NT2/D1 (cell line): ENCODE measurements at regions not wholly inside any gene's neighbourhood (a gene's known extent, or its start where the extent isn't known, plus 50 kb on each side); places are given as distances from the start of the nearest gene placed in this dataset.

Source experiments
- DNase-seq: peaks from one replicate; pipeline ENCODE4 v3.0.0-alpha.2; 2011; ENCODE audit warnings: low read depth, low spot score
- H3K27me3 ChIP-seq: 2 replicates; pipeline ENCODE4 v1.6.0; 2011; ENCODE audit warnings: mild to moderate bottlenecking; ENCODE audit not compliant: insufficient read length, insufficient read depth
- H3K36me3 ChIP-seq: 2 replicates; pipeline ENCODE4 v1.6.1; 2011; ENCODE audit warnings: mild to moderate bottlenecking, low read length, mixed read lengths; ENCODE audit not compliant: insufficient read depth, insufficient read length
- H3K4me1 ChIP-seq: 2 replicates; pipeline ENCODE4 v1.5.1; 2011; ENCODE audit not compliant: insufficient read depth, insufficient read length
- H3K4me3 ChIP-seq: 2 replicates; pipeline ENCODE4 v1.5.1; 2011; ENCODE audit warnings: low read depth; ENCODE audit not compliant: insufficient read length
- H3K9ac ChIP-seq: 2 replicates; pipeline ENCODE4 v1.6.0; 2011; ENCODE audit warnings: low read depth; ENCODE audit not compliant: insufficient read length
- H3K9me3 ChIP-seq: 2 replicates; pipeline ENCODE4 v1.5.1; 2011; ENCODE audit warnings: mild to moderate bottlenecking, low read length; ENCODE audit not compliant: insufficient read depth
- SUZ12 ChIP-seq: IDR thresholded peaks from 2 replicates; pipeline ENCODE4 v1.6.1; 2011; ENCODE audit not compliant: insufficient read length, insufficient read depth; ENCODE audit errors: extremely low read depth
- YY1 ChIP-seq: IDR thresholded peaks from 2 replicates; pipeline ENCODE4 v1.6.1; 2011; ENCODE audit not compliant: insufficient read length, insufficient read depth
- ZNF274 ChIP-seq: IDR thresholded peaks from 2 replicates; pipeline ENCODE4 v1.6.1; 2011; ENCODE audit warnings: mild to moderate bottlenecking, low read depth, low read length

DNA sequence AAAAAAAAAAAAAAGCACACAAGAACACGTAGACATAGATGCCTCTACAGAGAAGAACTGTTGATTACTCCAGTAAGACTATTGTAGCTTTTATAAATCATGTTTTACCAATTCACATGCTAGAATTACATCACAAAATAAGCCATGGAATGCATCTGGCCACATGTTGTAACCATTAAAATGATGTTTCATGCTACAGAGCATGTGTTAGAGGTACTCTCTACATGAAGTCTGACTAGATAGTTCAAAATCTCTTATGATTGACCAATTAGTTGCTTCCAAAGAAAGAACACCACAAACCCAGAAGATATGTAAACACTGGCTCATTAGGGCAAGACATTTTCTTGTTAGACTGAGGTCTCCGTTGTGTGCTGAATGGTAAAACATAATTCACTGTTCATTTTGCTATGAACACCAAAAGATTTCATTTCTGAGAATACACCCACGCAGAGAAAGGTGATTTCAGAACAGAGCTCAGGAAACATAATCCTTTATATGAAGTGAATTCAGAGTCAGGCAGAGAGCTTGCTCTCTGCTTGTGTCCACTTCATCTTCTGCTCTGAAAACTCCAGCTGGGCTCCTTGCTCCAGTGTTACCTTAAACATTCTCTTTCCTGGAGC, 411.4 kb upstream of the SOX9 start:
- no peaks in the 10 kb centered on the region for H3K27me3 ChIP-seq
- DNase-seq, result no peak
- no peak overlapping the region for H3K4me3 ChIP-seq
- no peaks in the 10 kb centered on the region for H3K4me1 ChIP-seq
- H3K9ac ChIP-seq, result no peak overlapping the region
- H3K9me3 ChIP-seq, result no peaks in the 10 kb centered on the region
- H3K36me3 ChIP-seq, result no peaks in the 10 kb centered on the region
- TF ChIP-seq ZNF274, result no peak
- TF ChIP-seq YY1, result no peak
- TF ChIP-seq SUZ12, result no peak

DNA sequence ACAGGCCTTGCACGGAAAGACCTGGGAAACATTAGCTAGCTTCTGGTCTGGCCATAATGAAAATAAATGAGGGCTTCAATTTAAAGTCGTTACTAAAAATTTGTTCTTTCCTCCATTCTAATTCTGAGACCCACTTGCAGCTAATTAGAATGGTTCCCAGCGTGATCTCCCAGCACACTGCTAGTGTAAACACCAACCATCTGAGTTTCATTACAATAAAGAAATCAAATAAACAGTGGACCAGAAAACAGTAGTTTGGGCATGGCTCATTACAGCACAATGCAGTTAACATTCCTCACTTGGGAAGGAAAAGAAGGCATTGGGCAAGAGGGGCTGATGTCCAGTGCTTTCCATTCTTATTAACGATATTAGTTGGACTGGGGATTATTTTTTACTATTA, 410.9 kb upstream of the SOX9 start:
- TF ChIP-seq SUZ12 (no peak), ZNF274 (no peak), YY1 (no peak)
- Histone ChIP-seq H3K9me3 (no peaks in the 10 kb centered on the region), H3K4me3 (no peak overlapping the region), H3K4me1 (no peaks in the 10 kb centered on the region), H3K27me3 (no peaks in the 10 kb centered on the region), H3K36me3 (no peaks in the 10 kb centered on the region), H3K9ac (no peak overlapping the region)
- DNase-seq, result no peak

GRCh38 chr17:71710816-71711215, 410.0 kb upstream of the SOX9 start:
- Histone ChIP-seq H3K36me3 (no peaks in the 10 kb centered on the region), H3K4me3 (no peak overlapping the region), H3K27me3 (no peaks in the 10 kb centered on the region), H3K9me3 (no peaks in the 10 kb centered on the region), H3K4me1 (no peaks in the 10 kb centered on the region), H3K9ac (no peak overlapping the region)
- DNase-seq, result no peak
- TF ChIP-seq ZNF274 (no peak), SUZ12 (no peak)

DNA sequence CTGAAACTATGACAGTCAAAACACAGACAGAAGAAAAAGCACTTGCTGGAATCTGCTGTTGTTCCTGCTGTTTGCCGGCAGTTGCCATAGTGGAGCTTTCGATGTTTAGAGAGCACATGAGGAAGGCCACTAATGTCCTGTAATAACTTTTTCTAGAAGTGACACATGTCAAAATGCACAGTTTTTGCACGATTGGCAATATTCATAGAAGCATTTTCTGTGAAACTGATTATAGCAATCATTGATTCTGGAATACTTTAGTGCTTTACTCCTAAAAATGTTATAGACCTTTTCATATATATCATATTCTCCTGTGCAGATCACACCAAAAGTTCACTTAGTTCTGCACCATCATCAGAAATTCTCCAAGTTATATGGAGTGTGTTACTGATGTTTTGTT, 407.0 kb upstream of the SOX9 start:
- Histone ChIP-seq H3K27me3 (no peaks in the 10 kb centered on the region), H3K4me3 (no peak overlapping the region), H3K36me3 (no peaks in the 10 kb centered on the region), H3K9me3 (no peaks in the 10 kb centered on the region), H3K9ac (no peak overlapping the region), H3K4me1 (no peaks in the 10 kb centered on the region)
- no peak for TF ChIP-seq ZNF274
- no peak for TF ChIP-seq SUZ12
- TF ChIP-seq YY1, result no peak
- no peak for DNase-seq

GRCh38 chr17:71724339-71724738, 396.5 kb upstream of the SOX9 start:
- no peak for DNase-seq
- no peak overlapping the region for H3K9ac ChIP-seq
- no peaks in the 10 kb centered on the region for H3K36me3 ChIP-seq
- no peaks in the 10 kb centered on the region for H3K27me3 ChIP-seq
- TF ChIP-seq SUZ12 (no peak), ZNF274 (no peak), YY1 (no peak)
- H3K4me1 ChIP-seq, result no peaks in the 10 kb centered on the region
- H3K4me3 ChIP-seq, result no peak overlapping the region
- no peaks in the 10 kb centered on the region for H3K9me3 ChIP-seq

DNA sequence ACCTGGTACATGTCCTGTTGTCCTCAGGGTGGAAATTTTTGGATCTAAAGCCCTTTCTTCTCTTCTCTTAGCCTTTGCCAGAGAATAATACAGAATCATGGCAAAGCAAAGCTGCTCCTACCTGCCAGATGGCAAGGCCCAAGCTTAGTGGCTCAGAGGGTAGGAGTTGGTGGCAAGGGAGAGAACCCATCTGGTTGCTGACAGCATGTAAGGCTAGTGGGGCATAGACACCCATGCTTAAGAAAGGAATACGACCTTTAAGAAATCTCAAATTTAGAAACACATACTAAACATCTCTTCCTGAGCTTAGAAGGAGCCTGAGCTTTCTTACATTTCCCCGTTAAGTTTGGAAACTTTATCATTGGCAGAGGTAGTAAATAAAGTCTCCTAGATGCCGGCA, 395.0 kb upstream of the SOX9 start:
- DNase-seq, result no peak
- Histone ChIP-seq H3K27me3 (no peaks in the 10 kb centered on the region), H3K4me3 (no peak overlapping the region), H3K9ac (no peak overlapping the region), H3K4me1 (no peaks in the 10 kb centered on the region), H3K36me3 (no peaks in the 10 kb centered on the region), H3K9me3 (no peaks in the 10 kb centered on the region)
- no peak for TF ChIP-seq YY1
- no peak for TF ChIP-seq SUZ12
- no peak for TF ChIP-seq ZNF274

- no peak overlapping the region for H3K9ac ChIP-seq
- H3K4me1 ChIP-seq, result no peaks in the 10 kb centered on the region
- TF ChIP-seq YY1 (no peak), ZNF274 (no peak), SUZ12 (no peak)
- no peak for DNase-seq
- no peaks in the 10 kb centered on the region for H3K9me3 ChIP-seq
- H3K27me3 ChIP-seq, result no peaks in the 10 kb centered on the region
- no peak overlapping the region for H3K4me3 ChIP-seq
- H3K36me3 ChIP-seq, result no peaks in the 10 kb centered on the region
Observed at GRCh38 chr17:71726341-71726740, 394.5 kb upstream of the SOX9 start.

DNA sequence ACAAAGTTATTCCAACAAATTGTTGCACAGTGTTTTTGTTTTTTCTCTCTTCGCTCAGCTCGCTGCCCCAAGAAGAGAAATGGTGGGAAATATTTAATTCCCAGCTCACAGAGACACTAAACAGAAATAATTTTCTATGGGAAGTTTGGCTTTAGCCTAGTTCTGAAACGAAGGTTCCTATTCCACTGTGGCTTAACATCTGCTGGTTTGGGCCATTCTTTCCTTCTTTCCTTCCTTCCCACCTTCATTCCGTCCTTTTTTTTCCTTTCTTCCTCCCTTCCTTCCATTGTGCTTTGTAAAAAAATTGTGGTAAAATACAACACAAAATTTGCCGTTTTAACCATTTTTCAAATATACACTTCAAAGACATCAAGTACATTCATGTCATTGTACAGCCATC, 393.5 kb upstream of the SOX9 start:
- no peaks in the 10 kb centered on the region for H3K27me3 ChIP-seq
- H3K9ac ChIP-seq, result no peak overlapping the region
- no peaks in the 10 kb centered on the region for H3K4me1 ChIP-seq
- no peaks in the 10 kb centered on the region for H3K36me3 ChIP-seq
- no peak overlapping the region for H3K4me3 ChIP-seq
- TF ChIP-seq SUZ12 (no peak), YY1 (no peak), ZNF274 (no peak)
- no peak for DNase-seq
- no peaks in the 10 kb centered on the region for H3K9me3 ChIP-seq
